HG02798 (cell line): ENCODE measurements at regions not wholly inside any gene's neighbourhood (a gene's known extent, or its start where the extent isn't known, plus 50 kb on each side); places are given as distances from the start of the nearest gene placed in this dataset.

Experiments used
- ATAC-seq: cut with Tn5 transposase; IDR thresholded peaks from one replicate; pipeline ENCODE4 v1.9.1; 2021; ENCODE audit warnings: mild to moderate bottlenecking; ENCODE audit not compliant: unreplicated experiment, poor library complexity

GRCh38 chr7:10875080-10875479 is 98.6 kb upstream of the PHF14 start:
- ATAC-seq = no peak

- peak; percentile 26 for ATAC-seq
These were observed 84.8 kb upstream of the PHF14 start for GRCh38 chr7:10888861-10889260.

GRCh38 chr7:10889266-10889898 is 84.3 kb upstream of the PHF14 start:
- peak; percentile 98 for ATAC-seq

GRCh38 chr7:10908600-10908999 is 65.1 kb upstream of the PHF14 start:
- no peak for ATAC-seq

GRCh38 chr7:10910447-10910846 is 63.2 kb upstream of the PHF14 start:
- ATAC-seq = no peak

GRCh38 chr7:10912077-10912476 is 61.6 kb upstream of the PHF14 start:
- no peak for ATAC-seq

GRCh38 chr7:10913457-10913856 is 60.2 kb upstream of the PHF14 start:
- ATAC-seq = no peak

GRCh38 chr7:10918093-10918590 is 55.5 kb upstream of the PHF14 start:
- no peak for ATAC-seq

- no peak for ATAC-seq
These were observed 53.7 kb upstream of the PHF14 start for GRCh38 chr7:10919923-10920322.
